ENCODE measurements at regions not wholly inside any gene's neighbourhood (a gene's known extent, or its start where the extent isn't known, plus 50 kb on each side); places are given as distances from the start of the nearest gene placed in this dataset.

DNA sequence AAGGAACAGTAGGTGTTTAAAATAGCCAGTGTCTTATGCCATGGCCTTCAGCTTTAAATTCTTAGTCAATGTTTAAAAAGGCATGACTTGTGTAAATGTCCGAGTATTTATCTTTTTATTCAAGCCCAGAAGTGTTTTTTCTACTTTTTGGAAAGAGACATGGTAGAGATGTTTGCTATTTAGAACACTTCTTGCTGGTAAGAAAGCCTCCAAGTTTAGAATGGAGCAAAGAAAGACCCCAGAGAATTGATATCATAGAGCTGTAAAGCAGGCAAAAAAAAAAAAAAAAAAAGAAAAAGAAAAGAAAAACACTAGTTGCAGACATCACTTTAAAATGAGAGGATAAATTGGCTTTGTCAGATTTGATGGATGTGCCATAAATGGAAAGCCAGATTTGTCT lies 375.1 kb downstream of the TMEM167A start:
- TF ChIP-seq CTCF (IDR thresholded peaks at IDR 0.05) (no peak), POLR2A (IDR thresholded peaks at IDR 0.05) (no peak)

All from uterus (tissue), 2 donors.